ENCODE measurements at regions not wholly inside any gene's neighbourhood (a gene's known extent, or its start where the extent isn't known, plus 50 kb on each side); places are given as distances from the start of the nearest gene placed in this dataset.

GRCh38 chr7:119748251-119748860 lies 524.6 kb upstream of the KCND2 start:
- ATAC-seq (no peak), DNase-seq (no peak)
- Histone ChIP-seq H3K36me3 (no peaks in the 10 kb centered on the region), H3K27ac (no peak overlapping the region), H3K4me1 (no peaks in the 10 kb centered on the region), H3K4me3 (no peak overlapping the region), H3K27me3 (no peaks in the 10 kb centered on the region), H3K9me3 (no peaks in the 10 kb centered on the region)
- intact Hi-C loops (cut with DNase I; ENCODE audit: low total_unique reads) (no loop called here), in situ Hi-C loops (cut with MboI; ENCODE audit: low sequenced_read_pairs in 4 of 4) (no loop called here)
- no peak for TF ChIP-seq POLR2A (IDR thresholded peaks at IDR 0.05)
- TF ChIP-seq CTCF (IDR thresholded peaks at IDR 0.05 in 4 of 5, conservative IDR thresholded peaks at IDR 0.05 in 1 of 5): no peak

GRCh38 chr7:119748991-119749390 lies 524.0 kb upstream of the KCND2 start:
- Histone ChIP-seq H3K4me1 (no peaks in the 10 kb centered on the region), H3K9me3 (no peaks in the 10 kb centered on the region), H3K27me3 (no peaks in the 10 kb centered on the region), H3K4me3 (no peak overlapping the region), H3K36me3 (no peaks in the 10 kb centered on the region), H3K27ac (no peak overlapping the region)
- in situ Hi-C loops (cut with MboI; ENCODE audit: low sequenced_read_pairs in 4 of 4): no loop called here
- no peak for ATAC-seq
- TF ChIP-seq CTCF (IDR thresholded peaks at IDR 0.05 in 4 of 5, conservative IDR thresholded peaks at IDR 0.05 in 1 of 5) (no peak), POLR2A (IDR thresholded peaks at IDR 0.05) (no peak)
- DNase-seq: no peak
- intact Hi-C loops (cut with DNase I; ENCODE audit: low total_unique reads): no loop called here

- Histone ChIP-seq H3K27ac (no peak overlapping the region), H3K36me3 (no peaks in the 10 kb centered on the region), H3K9me3 (no peaks in the 10 kb centered on the region), H3K27me3 (no peaks in the 10 kb centered on the region), H3K4me1 (no peaks in the 10 kb centered on the region), H3K4me3 (no peak overlapping the region)
- intact Hi-C loops (cut with DNase I; ENCODE audit: low total_unique reads) (no loop called here), in situ Hi-C loops (cut with MboI; ENCODE audit: low sequenced_read_pairs in 4 of 4) (no loop called here)
- no peak for ATAC-seq
- DNase-seq: no peak
- no peak for TF ChIP-seq CTCF (IDR thresholded peaks at IDR 0.05 in 4 of 5, conservative IDR thresholded peaks at IDR 0.05 in 1 of 5)
These were observed 516.3 kb upstream of the KCND2 start for GRCh38 chr7:119756687-119757086.

GRCh38 chr7:119758254-119758653 lies 514.7 kb upstream of the KCND2 start:
- no peaks in the 10 kb centered on the region for H3K4me1 ChIP-seq
- H3K36me3 ChIP-seq: no peaks in the 10 kb centered on the region
- ATAC-seq (no peak), DNase-seq (no peak)
- in situ Hi-C loops (cut with MboI; ENCODE audit: low sequenced_read_pairs in 4 of 4) (no loop called here), intact Hi-C loops (cut with DNase I; ENCODE audit: low total_unique reads) (no loop called here)
- H3K27ac ChIP-seq: no peak overlapping the region
- no peaks in the 10 kb centered on the region for H3K9me3 ChIP-seq
- no peak for TF ChIP-seq POLR2A (IDR thresholded peaks at IDR 0.05)
- TF ChIP-seq CTCF (IDR thresholded peaks at IDR 0.05 in 4 of 5, conservative IDR thresholded peaks at IDR 0.05 in 1 of 5): no peak
- no peak overlapping the region for H3K4me3 ChIP-seq
- no peaks in the 10 kb centered on the region for H3K27me3 ChIP-seq

GRCh38 chr7:119761776-119762175 lies 511.2 kb upstream of the KCND2 start:
- Histone ChIP-seq H3K4me3 (no peak overlapping the region), H3K36me3 (no peaks in the 10 kb centered on the region), H3K27ac (no peak overlapping the region), H3K9me3 (no peaks in the 10 kb centered on the region), H3K27me3 (no peaks in the 10 kb centered on the region), H3K4me1 (no peaks in the 10 kb centered on the region)
- ATAC-seq: no peak
- no peak for DNase-seq
- intact Hi-C loops (cut with DNase I; ENCODE audit: low total_unique reads): no loop called here
- in situ Hi-C loops (cut with MboI; ENCODE audit: low sequenced_read_pairs in 4 of 4): no loop called here
- TF ChIP-seq CTCF (IDR thresholded peaks at IDR 0.05 in 4 of 5, conservative IDR thresholded peaks at IDR 0.05 in 1 of 5) (no peak), POLR2A (IDR thresholded peaks at IDR 0.05) (no peak)

Data from gastrocnemius medialis (tissue), 4 donors.